ENCODE measurements at regions not wholly inside any gene's neighbourhood (a gene's known extent, or its start where the extent isn't known, plus 50 kb on each side); places are given as distances from the start of the nearest gene placed in this dataset.

DNA sequence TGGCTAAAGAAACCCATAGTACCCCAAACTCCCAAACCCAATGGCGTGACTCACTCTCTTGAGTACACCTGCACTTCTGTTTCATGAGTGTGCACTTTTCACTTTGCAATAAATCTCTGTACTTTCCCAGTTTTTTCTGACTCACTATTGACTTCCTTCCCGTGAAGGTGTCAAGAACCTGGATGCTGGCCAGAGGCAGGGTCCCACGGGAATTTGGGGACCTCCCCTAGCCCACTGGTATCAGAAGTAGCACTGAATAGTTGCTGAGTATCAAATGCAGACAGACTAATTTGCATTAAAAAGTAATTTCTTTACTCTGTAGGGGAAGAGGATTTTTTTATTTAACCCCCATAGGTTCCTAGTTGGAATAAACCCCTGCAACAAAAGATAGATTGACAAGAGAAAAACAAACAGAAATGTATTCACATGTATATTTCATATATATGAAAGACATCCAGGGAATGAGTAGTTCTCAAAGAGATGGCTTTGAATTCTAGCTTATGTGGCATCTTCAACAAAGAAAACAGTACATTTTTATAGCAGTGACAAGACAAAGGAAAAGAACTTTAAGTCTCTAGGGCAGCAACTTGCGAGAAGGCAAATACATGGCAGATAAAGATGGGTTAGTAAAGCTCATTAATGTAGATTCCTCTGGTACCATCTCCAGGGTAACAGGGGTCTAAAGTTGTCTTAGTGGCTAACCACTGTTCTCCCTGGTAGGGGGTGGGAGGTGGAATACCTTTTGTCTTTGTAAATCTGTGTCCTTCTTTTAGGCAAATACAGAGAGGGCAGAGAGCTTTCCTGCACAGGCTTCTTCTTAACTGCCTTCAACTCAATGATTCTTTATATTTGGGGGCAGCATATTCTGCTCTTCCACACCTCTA, 385.5 kb upstream of the PDZRN3 start:
- H3K4me3 ChIP-seq, result no peak overlapping the region
- H3K9me3 ChIP-seq (replicated peaks), result no peaks in the 10 kb centered on the region
- no peak overlapping the region for H3K27ac ChIP-seq (replicated peaks)
- intact Hi-C loops (cut with micrococcal nuclease), result no loop called here
- TF ChIP-seq, protein P1, sequence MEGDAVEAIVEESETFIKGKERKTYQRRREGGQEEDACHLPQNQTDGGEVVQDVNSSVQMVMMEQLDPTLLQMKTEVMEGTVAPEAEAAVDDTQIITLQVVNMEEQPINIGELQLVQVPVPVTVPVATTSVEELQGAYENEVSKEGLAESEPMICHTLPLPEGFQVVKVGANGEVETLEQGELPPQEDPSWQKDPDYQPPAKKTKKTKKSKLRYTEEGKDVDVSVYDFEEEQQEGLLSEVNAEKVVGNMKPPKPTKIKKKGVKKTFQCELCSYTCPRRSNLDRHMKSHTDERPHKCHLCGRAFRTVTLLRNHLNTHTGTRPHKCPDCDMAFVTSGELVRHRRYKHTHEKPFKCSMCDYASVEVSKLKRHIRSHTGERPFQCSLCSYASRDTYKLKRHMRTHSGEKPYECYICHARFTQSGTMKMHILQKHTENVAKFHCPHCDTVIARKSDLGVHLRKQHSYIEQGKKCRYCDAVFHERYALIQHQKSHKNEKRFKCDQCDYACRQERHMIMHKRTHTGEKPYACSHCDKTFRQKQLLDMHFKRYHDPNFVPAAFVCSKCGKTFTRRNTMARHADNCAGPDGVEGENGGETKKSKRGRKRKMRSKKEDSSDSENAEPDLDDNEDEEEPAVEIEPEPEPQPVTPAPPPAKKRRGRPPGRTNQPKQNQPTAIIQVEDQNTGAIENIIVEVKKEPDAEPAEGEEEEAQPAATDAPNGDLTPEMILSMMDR (IDR thresholded peaks at IDR 0.05; ENCODE audit: borderline replicate concordance), result no peak
- no peaks in the 10 kb centered on the region for H3K4me1 ChIP-seq
- no peaks in the 10 kb centered on the region for H3K36me3 ChIP-seq
- DNase-seq, result no peak
- no peaks in the 10 kb centered on the region for H3K27me3 ChIP-seq (ENCODE audit: low read depth)

DNA sequence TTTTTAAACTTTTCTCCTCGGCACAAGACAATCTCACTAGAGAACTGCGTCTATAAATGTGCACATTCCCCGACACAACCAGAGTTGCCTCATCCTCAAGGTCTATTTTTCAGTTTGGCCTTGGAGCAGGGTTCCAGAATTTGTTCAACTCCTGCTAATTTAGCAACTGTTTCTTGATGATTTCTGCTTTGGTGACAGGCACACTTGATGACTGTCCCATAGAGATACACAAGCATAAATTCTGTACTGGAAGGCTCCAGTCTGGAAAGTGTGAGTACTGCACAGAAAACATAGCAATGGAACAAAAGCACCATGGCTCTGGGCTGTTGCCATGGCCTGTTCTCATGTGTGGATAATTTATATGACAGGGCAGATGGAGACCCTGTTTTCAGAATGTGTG, 379.6 kb upstream of the PDZRN3 start:
- no peaks in the 10 kb centered on the region for H3K27me3 ChIP-seq (ENCODE audit: low read depth)
- no peak for DNase-seq
- peak overlapping the region; percentile 33 for H3K27ac ChIP-seq (replicated peaks)
- H3K36me3 ChIP-seq, result no peaks in the 10 kb centered on the region
- H3K4me3 ChIP-seq, result no peak overlapping the region
- intact Hi-C loops (cut with micrococcal nuclease), result no loop called here
- H3K4me1 ChIP-seq, result no peaks in the 10 kb centered on the region
- TF ChIP-seq, protein P1 (IDR thresholded peaks at IDR 0.05; ENCODE audit: borderline replicate concordance), result no peak
- H3K9me3 ChIP-seq (replicated peaks), result no peaks in the 10 kb centered on the region

DNA sequence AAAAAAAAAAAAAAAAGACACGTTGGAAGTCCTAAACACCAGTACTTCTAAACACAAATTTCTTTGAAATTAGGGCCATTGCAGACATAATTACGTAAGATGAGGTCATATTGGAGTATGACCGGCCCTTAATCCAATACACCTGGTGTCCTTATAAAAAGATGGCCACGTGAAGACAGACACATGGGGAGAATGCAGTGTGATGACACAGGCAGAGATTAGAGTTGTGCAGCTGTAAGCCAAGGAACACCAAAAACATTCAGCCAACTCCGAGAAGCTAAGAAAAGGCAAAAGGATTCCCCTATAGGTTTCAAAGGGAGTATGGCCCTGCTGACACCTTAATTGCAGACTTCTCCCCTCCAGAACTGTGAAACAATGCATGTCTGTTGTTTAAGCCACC, 379.0 kb upstream of the PDZRN3 start:
- no peak overlapping the region for H3K4me3 ChIP-seq
- no peaks in the 10 kb centered on the region for H3K4me1 ChIP-seq
- no peaks in the 10 kb centered on the region for H3K9me3 ChIP-seq (replicated peaks)
- H3K27me3 ChIP-seq (ENCODE audit: low read depth), result no peaks in the 10 kb centered on the region
- H3K36me3 ChIP-seq, result no peaks in the 10 kb centered on the region
- TF ChIP-seq, protein P1 (IDR thresholded peaks at IDR 0.05; ENCODE audit: borderline replicate concordance), result no peak
- peak overlapping the region; percentile 33 for H3K27ac ChIP-seq (replicated peaks)
- no peak for DNase-seq
- intact Hi-C loops (cut with micrococcal nuclease), result no loop called here

DNA sequence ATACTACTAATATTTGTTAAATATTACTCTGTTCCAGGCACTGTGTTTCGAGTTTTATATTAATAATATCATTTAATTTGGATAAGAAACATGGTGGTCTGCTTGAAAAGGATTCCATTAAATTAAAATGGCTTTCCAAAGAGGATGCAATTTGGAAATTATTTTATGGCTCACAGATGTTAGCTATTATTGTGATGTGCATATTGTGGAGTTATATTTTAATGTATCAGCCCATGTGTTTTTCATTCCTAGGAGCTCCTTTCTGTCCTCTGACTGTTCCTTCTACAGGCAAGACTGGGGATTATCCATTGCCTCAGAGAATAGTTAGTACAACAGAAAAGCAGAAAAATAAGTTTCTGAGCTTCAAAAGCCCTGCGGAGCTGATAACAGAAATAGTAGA, 376.7 kb upstream of the PDZRN3 start:
- Histone ChIP-seq H3K36me3 (no peaks in the 10 kb centered on the region), H3K9me3 (replicated peaks) (peaks cover 4% of the 10 kb centered on the region), H3K27me3 (ENCODE audit: low read depth) (no peaks in the 10 kb centered on the region), H3K4me3 (no peak overlapping the region), H3K4me1 (no peaks in the 10 kb centered on the region), H3K27ac (replicated peaks) (no peak overlapping the region)
- DNase-seq, result no peak
- TF ChIP-seq, protein P1 (IDR thresholded peaks at IDR 0.05; ENCODE audit: borderline replicate concordance), result no peak
- intact Hi-C loops (cut with micrococcal nuclease), result no loop called here

DNA sequence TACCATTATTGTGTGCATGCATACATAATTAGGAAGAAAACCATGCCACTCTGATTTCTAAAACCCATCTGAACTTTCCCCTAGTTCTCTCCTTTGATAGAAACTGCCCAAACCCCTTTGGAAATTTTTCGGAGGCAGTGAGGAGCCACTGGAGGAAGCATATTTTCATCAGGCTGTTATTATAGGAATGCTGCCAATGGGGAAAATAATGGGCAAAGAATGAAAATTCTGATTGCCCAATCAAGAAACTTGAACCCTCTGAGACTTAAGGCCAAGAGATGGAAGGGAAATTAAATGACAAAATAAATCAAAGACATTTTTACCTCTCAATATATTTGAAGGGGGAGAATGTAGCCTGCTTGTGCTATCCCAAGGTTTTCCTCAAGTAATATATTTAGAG, 376.0 kb upstream of the PDZRN3 start:
- intact Hi-C loops (cut with micrococcal nuclease), result no loop called here
- no peaks in the 10 kb centered on the region for H3K27me3 ChIP-seq (ENCODE audit: low read depth)
- DNase-seq, result no peak

More for the DNA sequence above, 376.0 kb upstream of the PDZRN3 start:
- H3K27ac ChIP-seq (replicated peaks), result no peak overlapping the region
- H3K4me3 ChIP-seq, result no peak overlapping the region
- H3K4me1 ChIP-seq, result no peaks in the 10 kb centered on the region
- H3K9me3 ChIP-seq (replicated peaks), result peaks cover 4% of the 10 kb centered on the region
- TF ChIP-seq, protein P1 (IDR thresholded peaks at IDR 0.05; ENCODE audit: borderline replicate concordance), result no peak
- H3K36me3 ChIP-seq, result no peaks in the 10 kb centered on the region

Data from left ventricle myocardium inferior (tissue), 1 donor.